ENCODE measurements at regions not wholly inside any gene's neighbourhood (a gene's known extent, or its start where the extent isn't known, plus 50 kb on each side); places are given as distances from the start of the nearest gene placed in this dataset.

GRCh38 chr9:656926-657568 lies 184.4 kb upstream of the DMRT1 start:
- TF ChIP-seq CTCF (IDR thresholded peaks at IDR 0.05 in 4 of 5, conservative IDR thresholded peaks at IDR 0.05 in 1 of 5) (no peak), POLR2A (IDR thresholded peaks at IDR 0.05) (no peak)
